OCI-LY3 (cell line): ENCODE measurements at regions not wholly inside any gene's neighbourhood (a gene's known extent, or its start where the extent isn't known, plus 50 kb on each side); places are given as distances from the start of the nearest gene placed in this dataset.

ENCODE experiments used
- H2AFZ ChIP-seq: fragments of 200-600, 300-600 bp; shearing (Covaris generic); 2 replicates; pipeline ENCODE4 v1.6.0; 2014; ENCODE audit warnings: antibody characterized with exemption, low read depth, low read length
- H3K27ac ChIP-seq: fragments of 200-600, 300-600 bp; sonication (generic); 2 replicates; pipeline ENCODE4 v1.5.1; 2014; ENCODE audit warnings: mild to moderate bottlenecking, low read length, moderate library complexity, mixed read lengths
- H3K27me3 ChIP-seq: fragments of 200-600, 300-600 bp; sonication (generic); 2 replicates; pipeline ENCODE4 v1.6.1; 2014; ENCODE audit warnings: low read depth, low read length, mixed read lengths
- H3K36me3 ChIP-seq: fragments of 200-600, 300-600 bp; sonication (generic); replicated peaks from 2 replicates; pipeline ENCODE3; 2014; ENCODE audit warnings: low read depth, low read length, mixed read lengths
- H3K4me1 ChIP-seq: fragments of 300-600, 200-600 bp; sonication (generic); 2 replicates; pipeline ENCODE4 v1.6.1; 2014; ENCODE audit warnings: low read length, mixed read lengths
- H3K4me2 ChIP-seq: fragments of 200-600, 300-600 bp; sonication (generic); 2 replicates; pipeline ENCODE4 v1.6.1; 2014; ENCODE audit warnings: low read length, mixed read lengths
- H3K4me3 ChIP-seq: fragments of 300-600, 200-600 bp; sonication (generic); 2 replicates; pipeline ENCODE4 v1.5.1; 2014; ENCODE audit warnings: antibody characterized with exemption, mild to moderate bottlenecking, low read length, moderate library complexity
- H3K79me2 ChIP-seq: fragments of 300-600, 200-600 bp; shearing (Covaris generic); 2 replicates; pipeline ENCODE4 v1.6.1; 2014; ENCODE audit warnings: mild to moderate bottlenecking, low read length, mixed read lengths
- H3K9ac ChIP-seq: fragments of 300-600, 200-600 bp; shearing (Covaris generic); 2 replicates; pipeline ENCODE4 v1.6.0; 2014; ENCODE audit warnings: mild to moderate bottlenecking, low read length, moderate library complexity
- H3K9me3 ChIP-seq: fragments of 200-600, 300-600 bp; shearing (Covaris generic); 2 replicates; pipeline ENCODE4 v1.6.1; 2014; ENCODE audit warnings: low read length, mixed read lengths; ENCODE audit not compliant: insufficient read depth
- H4K20me1 ChIP-seq: fragments of 200-600, 300-600 bp; sonication (generic); 2 replicates; pipeline ENCODE4 v1.6.1; 2016; ENCODE audit warnings: low read length, mixed read lengths; ENCODE audit not compliant: insufficient read depth
- EZH2phosphoT487 ChIP-seq: fragments of 200-600 bp; shearing (Covaris generic); IDR thresholded peaks from 2 replicates; pipeline ENCODE4 v1.6.1; 2018; ENCODE audit warnings: antibody characterized with exemption, mixed run types, low read depth
- TF ChIP-seq, protein P1 (sequence below): fragments of 200-600, 300-600 bp; sonication (generic); IDR thresholded peaks from 2 replicates; pipeline ENCODE4 v1.5.1; 2014; ENCODE audit warnings: antibody characterized with exemption, low read length, low read depth

GRCh38 chr7:81607987-81608386 lies 161.9 kb downstream of the HGF start:
- Histone ChIP-seq H3K9ac (no peak overlapping the region), H3K79me2 (no peaks in the 10 kb centered on the region), H3K36me3 (no peaks in the 10 kb centered on the region), H3K27me3 (no peaks in the 10 kb centered on the region), H2AFZ (no peak overlapping the region), H3K4me2 (no peak overlapping the region), H3K9me3 (no peaks in the 10 kb centered on the region), H4K20me1 (no peaks in the 10 kb centered on the region), H3K27ac (no peak overlapping the region), H3K4me1 (no peaks in the 10 kb centered on the region), H3K4me3 (no peak overlapping the region)
- TF ChIP-seq EZH2phosphoT487 = no peak
- TF ChIP-seq, protein P1, sequence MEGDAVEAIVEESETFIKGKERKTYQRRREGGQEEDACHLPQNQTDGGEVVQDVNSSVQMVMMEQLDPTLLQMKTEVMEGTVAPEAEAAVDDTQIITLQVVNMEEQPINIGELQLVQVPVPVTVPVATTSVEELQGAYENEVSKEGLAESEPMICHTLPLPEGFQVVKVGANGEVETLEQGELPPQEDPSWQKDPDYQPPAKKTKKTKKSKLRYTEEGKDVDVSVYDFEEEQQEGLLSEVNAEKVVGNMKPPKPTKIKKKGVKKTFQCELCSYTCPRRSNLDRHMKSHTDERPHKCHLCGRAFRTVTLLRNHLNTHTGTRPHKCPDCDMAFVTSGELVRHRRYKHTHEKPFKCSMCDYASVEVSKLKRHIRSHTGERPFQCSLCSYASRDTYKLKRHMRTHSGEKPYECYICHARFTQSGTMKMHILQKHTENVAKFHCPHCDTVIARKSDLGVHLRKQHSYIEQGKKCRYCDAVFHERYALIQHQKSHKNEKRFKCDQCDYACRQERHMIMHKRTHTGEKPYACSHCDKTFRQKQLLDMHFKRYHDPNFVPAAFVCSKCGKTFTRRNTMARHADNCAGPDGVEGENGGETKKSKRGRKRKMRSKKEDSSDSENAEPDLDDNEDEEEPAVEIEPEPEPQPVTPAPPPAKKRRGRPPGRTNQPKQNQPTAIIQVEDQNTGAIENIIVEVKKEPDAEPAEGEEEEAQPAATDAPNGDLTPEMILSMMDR = no peak

DNA sequence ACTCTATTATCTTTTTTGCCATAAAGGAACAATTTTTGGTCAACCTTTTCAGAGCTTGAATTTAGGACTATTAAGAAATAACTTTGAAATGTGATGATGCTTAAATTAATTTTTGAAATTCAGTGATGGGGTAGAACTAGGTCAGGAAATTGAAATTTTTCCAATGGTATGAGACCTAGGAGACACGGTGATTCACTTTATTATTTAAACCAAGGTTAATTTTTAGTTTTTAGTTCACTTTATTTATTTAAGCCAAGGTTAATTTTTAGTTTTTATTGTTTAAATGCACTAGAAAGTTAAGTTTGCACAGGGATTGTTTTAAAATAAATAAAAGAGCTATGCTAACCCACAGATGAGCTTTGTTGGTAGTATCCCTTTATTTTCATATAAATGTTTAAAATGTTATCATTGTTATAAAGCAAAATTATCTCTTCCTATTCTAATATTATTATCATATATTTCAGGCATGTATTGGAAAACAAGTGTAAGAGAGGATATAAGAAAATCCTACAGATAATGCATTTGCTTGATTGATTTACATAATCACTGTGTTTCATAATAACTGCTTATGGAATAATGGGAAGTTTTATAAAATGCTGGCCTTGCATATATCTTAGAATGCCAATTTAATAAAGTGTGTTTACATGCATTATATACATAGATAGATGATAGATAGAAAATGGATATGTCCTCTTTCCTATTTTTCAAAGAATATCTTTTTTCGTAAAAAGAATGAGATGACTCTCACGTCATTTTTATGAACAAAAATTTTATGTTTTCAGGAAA lies 163.6 kb downstream of the HGF start:
- Histone ChIP-seq H2AFZ (no peak overlapping the region), H3K4me1 (no peaks in the 10 kb centered on the region), H3K4me2 (no peak overlapping the region), H3K9me3 (no peaks in the 10 kb centered on the region), H3K27ac (no peak overlapping the region), H3K79me2 (no peaks in the 10 kb centered on the region), H3K9ac (no peak overlapping the region), H3K4me3 (no peak overlapping the region), H3K27me3 (no peaks in the 10 kb centered on the region), H4K20me1 (no peaks in the 10 kb centered on the region), H3K36me3 (no peaks in the 10 kb centered on the region)
- TF ChIP-seq, protein P1 = no peak
- no peak for TF ChIP-seq EZH2phosphoT487

- Histone ChIP-seq H2AFZ (no peak overlapping the region), H3K27me3 (no peaks in the 10 kb centered on the region), H3K4me2 (no peak overlapping the region), H3K36me3 (no peaks in the 10 kb centered on the region), H4K20me1 (no peaks in the 10 kb centered on the region), H3K4me3 (no peak overlapping the region), H3K27ac (no peak overlapping the region), H3K9ac (no peak overlapping the region), H3K79me2 (no peaks in the 10 kb centered on the region), H3K4me1 (no peaks in the 10 kb centered on the region), H3K9me3 (no peaks in the 10 kb centered on the region)
- no peak for TF ChIP-seq EZH2phosphoT487
- TF ChIP-seq, protein P1 = no peak
These were observed 164.4 kb downstream of the HGF start for GRCh38 chr7:81605493-81605892.

DNA sequence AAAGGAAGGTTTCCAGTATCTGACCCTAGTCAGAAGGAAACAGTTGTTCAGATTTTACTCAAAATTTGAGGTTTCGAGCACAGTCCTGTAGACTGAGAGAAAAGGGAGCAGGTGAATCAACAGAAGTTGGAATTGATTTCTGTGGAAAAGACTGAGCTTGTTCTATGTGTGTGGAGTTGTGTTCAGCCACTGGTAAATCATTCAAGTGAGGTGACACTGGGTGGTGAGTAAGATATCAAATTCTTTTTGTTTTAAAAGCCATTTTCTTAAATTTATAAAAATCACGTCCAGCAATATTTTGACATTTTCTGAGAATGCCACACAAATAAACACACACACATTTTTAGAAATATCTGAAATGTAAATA lies 165.1 kb downstream of the HGF start:
- Histone ChIP-seq H2AFZ (no peak overlapping the region), H3K27me3 (no peaks in the 10 kb centered on the region), H3K4me3 (no peak overlapping the region), H3K9me3 (no peaks in the 10 kb centered on the region), H3K9ac (no peak overlapping the region), H3K27ac (no peak overlapping the region), H3K79me2 (no peaks in the 10 kb centered on the region), H4K20me1 (no peaks in the 10 kb centered on the region), H3K4me2 (no peak overlapping the region), H3K36me3 (no peaks in the 10 kb centered on the region), H3K4me1 (no peaks in the 10 kb centered on the region)
- TF ChIP-seq, protein P1 = no peak
- no peak for TF ChIP-seq EZH2phosphoT487
